Urothelium cell line (cell line): ENCODE measurements at regions not wholly inside any gene's neighbourhood (a gene's known extent, or its start where the extent isn't known, plus 50 kb on each side); places are given as distances from the start of the nearest gene placed in this dataset.
"Not testable (repeated sequence)": the region's sequence is repeated elsewhere in the genome, so short reads cannot be mapped to it uniquely, and the experiment has no call there.

Experiments
- DNase-seq: peaks from one replicate; pipeline ENCODE4 v3.0.0; 2011; ENCODE audit warnings: low spot score, mixed read lengths
- FAIRE-seq: peaks from 2 replicates; lab custom pipeline; 2011; peaks lifted over from hg19 to GRCh38; lab: Jason Lieb, UNC

DNA sequence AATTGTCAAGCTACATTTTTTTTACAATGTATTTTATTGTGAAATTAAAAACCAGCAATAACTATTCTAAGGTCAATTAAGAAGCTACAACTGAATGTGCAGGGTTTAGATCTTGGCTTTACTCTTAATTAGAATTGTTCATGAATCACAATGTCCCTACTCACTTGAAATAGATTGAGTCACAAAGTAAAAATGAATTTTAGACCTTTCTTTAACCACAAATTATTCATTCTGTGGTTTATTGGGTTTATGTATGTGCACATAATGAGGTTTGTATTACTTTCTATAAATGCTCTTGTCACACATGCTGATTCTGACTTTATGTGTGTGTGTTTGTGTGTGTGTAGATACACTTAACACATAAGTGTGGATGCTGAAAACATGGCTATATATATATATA is 647.0 kb upstream of the AADAT start:
- FAIRE-seq (no peak), DNase-seq (no peak)

GRCh38 chr4:170729897-170730296 is 640.1 kb upstream of the AADAT start:
- FAIRE-seq (no peak), DNase-seq (no peak)

DNA sequence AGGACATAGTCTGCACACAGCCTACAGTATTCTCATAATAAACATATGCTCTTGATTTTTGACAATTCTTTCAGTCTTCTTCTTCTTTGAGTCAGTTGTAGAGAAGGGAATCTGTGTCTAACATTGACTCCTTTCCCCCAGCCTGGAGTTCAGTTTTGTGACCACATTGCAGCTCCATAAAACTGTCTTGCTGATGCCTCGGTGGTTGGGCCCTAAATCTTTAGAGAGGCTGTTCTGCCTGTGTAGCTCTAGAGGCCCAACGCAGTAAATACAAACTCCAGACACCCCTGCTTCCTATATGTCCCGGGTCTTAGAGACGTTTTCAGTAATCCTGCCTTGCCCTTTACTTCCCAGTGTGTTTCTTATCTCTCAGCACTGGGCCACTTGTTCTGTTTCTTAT is 639.5 kb upstream of the AADAT start:
- DNase-seq (no peak), FAIRE-seq (no peak)

GRCh38 chr4:170724191-170724590 is 634.4 kb upstream of the AADAT start:
- no peak for FAIRE-seq
- DNase-seq = no peak

- DNase-seq (no peak), FAIRE-seq (no peak)
Measured at GRCh38 chr4:170723171-170723570, 633.4 kb upstream of the AADAT start.

- DNase-seq (no peak), FAIRE-seq (no peak)
Measured at GRCh38 chr4:170721812-170722373, 632.1 kb upstream of the AADAT start.

DNA sequence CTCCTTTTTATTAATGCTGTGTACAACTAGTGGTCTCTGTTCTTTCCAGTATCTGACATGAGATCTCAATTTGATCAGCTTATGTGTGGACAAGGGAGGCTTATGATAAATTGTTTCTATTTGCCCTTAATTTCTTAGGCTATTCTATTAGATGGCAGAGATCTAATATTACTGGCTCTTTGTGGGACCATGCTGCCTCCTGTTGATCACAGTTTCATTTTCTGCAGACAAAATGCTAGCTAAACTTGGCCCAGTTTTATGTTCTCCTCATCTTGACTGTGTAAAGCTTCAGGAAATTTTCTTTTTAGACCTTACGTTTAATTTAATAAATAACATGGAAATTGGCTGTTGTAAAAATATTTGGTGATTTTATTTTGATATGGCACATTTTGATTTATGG is 627.1 kb upstream of the AADAT start:
- DNase-seq = no peak
- FAIRE-seq = no peak

GRCh38 chr4:170705907-170706306 is 616.2 kb upstream of the AADAT start:
- FAIRE-seq (no peak), DNase-seq (no peak)

- DNase-seq (no peak), FAIRE-seq (no peak)
Measured at GRCh38 chr4:170700064-170700463, 610.3 kb upstream of the AADAT start.

DNA sequence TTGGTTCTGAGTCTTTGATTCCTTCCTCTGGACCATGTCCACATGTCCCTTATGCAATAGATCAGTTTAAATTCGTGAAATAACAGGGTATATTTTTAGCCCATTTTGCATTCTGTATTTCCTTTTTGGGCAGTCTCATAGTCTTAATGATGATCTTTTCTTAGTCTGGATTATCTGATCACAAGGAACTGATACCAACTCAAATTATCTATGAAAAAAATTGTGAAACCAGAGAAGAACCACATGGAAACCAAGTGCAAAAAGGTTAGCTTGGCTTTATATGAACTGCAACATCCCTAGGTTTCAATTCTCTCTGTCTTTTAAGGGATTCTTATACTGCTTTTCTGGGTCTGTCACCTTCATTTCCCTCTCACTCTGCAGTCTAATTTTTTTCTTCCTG is 608.6 kb upstream of the AADAT start:
- FAIRE-seq = no peak
- DNase-seq = no peak

DNA sequence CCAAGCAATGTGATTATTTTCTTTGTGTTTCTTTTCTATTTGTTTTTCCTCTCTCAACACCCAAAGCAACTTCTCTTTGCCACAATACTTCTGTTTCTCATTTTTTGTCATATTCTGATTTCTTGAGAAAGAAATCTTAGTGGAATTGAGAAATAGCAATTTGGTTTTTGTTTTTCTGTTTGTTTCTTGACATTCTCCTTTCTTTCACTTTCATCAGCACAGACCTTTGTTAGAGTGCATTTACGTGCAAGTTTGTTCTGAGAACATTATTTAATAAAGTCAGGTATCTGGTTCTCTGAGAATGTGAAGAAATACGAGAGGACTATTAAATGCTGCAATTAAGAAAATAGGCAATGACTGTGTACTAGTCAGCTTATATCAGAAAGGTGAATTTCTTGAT is 608.1 kb upstream of the AADAT start:
- FAIRE-seq (no peak), DNase-seq (no peak)

DNA sequence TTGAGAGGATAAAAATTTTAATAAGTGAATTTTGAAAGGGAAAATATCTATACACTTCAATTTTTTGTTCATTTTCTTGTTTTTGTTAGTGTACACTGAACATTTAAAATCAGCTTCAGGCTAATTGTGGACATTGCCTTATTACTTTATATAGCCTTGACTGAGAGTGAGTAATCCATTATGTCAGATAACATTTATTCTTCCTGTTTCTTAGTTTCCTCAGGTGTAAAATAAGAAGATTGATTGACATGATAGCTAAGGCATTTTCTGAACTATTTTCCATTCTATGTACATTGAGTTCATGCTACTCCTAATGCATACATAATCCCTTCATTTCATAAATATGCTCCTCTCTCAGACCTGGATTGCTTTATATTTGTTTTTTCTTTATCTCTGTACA is 607.3 kb upstream of the AADAT start:
- no peak for FAIRE-seq
- DNase-seq = no peak

DNA sequence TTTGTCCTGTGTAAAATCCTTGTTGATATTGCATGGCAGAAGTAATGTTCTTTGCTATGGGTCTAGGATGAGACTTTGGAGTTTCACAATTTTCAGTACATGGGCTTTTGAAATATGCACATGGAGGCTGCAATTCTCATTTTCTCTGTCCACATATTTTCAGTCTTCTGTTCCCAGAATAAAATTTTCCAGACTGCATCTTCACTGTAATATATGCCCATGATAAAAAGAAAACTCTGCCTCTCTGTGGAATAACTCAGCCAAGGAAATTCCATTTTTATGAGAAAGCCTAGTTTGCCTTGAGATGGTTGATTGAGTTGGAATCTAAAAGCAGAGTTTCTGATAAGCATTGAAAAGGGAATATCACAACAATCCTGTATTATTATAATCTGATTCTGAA is 601.4 kb upstream of the AADAT start:
- DNase-seq (no peak), FAIRE-seq (no peak)

DNA sequence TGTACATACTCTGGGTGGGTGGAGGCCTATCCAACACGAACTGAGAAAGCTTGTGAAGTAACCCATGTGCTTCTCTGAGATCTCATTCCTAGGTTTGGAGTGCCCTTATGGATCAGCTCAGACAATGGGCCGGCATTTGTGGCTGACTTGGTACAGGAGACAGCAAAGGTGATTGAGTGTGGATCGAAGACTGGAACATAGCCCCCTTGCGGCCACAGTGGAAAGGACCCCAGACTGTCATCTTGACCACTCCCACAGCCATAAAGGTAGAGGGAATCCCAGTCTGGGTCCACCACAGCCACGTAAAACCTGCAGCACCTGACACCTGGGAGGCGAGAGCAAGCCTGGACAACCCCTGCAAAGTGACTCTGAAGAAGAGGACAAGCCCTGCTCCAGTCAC is 598.0 kb upstream of the AADAT start:
- FAIRE-seq (no peak), DNase-seq (no peak)

DNA sequence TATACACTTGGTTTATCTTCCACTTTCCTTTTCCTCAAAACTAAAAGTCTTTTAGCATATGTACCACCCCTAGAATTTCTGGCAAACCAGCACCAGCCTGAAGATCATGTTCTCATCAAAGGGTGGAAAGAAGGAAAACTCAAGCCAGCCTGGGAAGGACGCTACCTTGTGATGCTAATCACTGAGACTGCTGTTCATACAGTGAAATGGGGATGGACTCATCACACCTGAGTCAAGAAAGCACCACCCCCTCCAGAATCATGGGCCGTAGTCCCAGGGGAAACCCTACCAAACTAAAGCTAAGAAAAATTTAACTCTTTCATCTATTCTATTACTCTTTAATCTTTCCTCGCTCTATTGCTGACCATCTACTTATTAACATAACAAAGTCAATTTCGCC is 595.9 kb upstream of the AADAT start:
- not testable (repeated sequence) for DNase-seq, FAIRE-seq

DNA sequence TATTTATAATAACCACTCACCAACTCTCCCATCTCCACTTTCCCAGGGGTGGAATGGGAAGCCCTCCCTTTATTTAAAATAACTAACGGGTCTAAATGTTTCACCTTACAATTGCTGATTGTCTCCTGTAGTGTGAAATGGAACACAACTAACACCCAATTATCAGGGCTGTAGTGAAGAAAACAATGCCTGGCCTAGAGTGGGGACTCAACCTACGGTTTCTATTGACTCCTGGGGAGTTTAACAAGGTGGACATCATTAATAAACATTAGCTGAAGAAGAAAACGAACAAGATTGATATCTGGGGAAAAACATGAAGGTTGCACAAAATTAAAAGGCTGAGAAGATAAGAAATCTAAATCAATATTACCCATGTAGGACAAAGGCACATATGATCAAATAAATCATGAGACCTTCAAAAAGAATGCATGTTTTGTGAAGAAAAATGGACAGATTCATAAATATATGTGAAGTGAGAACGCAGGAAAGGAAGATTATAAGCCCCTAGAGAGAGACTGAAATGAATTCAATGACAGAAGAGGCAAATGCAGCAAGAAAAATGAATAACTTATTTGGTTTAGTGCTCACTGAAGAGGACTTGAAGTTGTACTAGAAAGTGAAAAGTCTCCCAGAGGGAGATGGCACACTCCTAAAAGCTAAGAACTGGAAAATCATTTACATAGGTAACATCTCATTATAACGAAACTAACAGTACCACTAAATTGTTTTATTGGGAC is 593.0 kb upstream of the AADAT start:
- no peak for FAIRE-seq
- no peak for DNase-seq

- FAIRE-seq = not testable (repeated sequence)
Measured at GRCh38 chr4:170682087-170682486, 592.3 kb upstream of the AADAT start.

GRCh38 chr4:170675568-170676262 is 586.0 kb upstream of the AADAT start:
- peak; percentile 32 for DNase-seq
- FAIRE-seq = no peak

More at GRCh38 chr4:170682087-170682486, 592.3 kb upstream of the AADAT start:
- DNase-seq = not testable (repeated sequence)

DNA sequence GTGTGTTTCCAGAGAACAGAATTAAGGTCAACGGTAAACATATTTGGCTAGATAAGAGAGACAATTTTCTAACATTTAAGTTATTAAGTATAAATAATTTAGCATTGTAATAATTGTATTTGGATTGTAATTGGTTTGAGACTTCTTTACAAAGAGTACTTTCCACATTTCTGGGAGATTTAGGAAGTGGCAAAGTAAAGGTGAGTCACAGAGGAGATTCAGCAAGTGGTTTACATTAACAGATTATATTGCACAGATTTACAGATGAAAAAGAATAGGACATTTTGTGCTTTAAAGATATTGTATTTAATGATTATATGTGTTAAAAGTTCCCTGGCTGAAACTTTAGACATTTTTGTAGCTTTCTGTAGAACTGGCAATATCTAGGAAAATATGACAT is 584.4 kb upstream of the AADAT start:
- no peak for FAIRE-seq
- no peak for DNase-seq

GRCh38 chr4:170672381-170672965 is 582.7 kb upstream of the AADAT start:
- no peak for DNase-seq
- no peak for FAIRE-seq

- no peak for FAIRE-seq
Measured at GRCh38 chr4:170671171-170671570, 581.4 kb upstream of the AADAT start.

DNA sequence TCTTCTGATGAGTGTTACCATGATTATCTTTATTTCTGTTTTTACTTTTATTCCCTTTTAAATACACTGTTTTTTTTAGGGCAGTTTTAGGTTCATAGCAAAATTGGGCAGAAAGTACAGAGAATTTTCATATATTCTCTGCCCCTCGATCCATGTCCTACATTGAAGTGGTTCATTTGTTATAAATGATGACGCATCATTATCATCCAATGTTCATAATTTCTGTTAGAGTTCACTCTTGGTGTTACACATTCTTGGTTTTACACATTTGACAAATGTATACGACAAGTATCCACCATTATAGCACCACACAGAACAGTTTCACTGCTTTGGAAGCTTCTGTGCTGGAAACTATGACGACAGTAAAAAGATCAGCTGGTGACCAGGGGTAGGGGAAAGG is 578.1 kb upstream of the AADAT start:
- no peak for FAIRE-seq
- DNase-seq = no peak

More at GRCh38 chr4:170671171-170671570, 581.4 kb upstream of the AADAT start:
- DNase-seq = no peak
